ENCODE measurements at regions not wholly inside any gene's neighbourhood (a gene's known extent, or its start where the extent isn't known, plus 50 kb on each side); places are given as distances from the start of the nearest gene placed in this dataset.

- no peak for TF ChIP-seq POLR2A (IDR thresholded peaks at IDR 0.05)
- TF ChIP-seq, protein P1, sequence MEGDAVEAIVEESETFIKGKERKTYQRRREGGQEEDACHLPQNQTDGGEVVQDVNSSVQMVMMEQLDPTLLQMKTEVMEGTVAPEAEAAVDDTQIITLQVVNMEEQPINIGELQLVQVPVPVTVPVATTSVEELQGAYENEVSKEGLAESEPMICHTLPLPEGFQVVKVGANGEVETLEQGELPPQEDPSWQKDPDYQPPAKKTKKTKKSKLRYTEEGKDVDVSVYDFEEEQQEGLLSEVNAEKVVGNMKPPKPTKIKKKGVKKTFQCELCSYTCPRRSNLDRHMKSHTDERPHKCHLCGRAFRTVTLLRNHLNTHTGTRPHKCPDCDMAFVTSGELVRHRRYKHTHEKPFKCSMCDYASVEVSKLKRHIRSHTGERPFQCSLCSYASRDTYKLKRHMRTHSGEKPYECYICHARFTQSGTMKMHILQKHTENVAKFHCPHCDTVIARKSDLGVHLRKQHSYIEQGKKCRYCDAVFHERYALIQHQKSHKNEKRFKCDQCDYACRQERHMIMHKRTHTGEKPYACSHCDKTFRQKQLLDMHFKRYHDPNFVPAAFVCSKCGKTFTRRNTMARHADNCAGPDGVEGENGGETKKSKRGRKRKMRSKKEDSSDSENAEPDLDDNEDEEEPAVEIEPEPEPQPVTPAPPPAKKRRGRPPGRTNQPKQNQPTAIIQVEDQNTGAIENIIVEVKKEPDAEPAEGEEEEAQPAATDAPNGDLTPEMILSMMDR (IDR thresholded peaks at IDR 0.05 in 4 of 5, conservative IDR thresholded peaks at IDR 0.05 in 1 of 5) = no peak
Observed at GRCh38 chr9:7980041-7980440, 180.5 kb upstream of the DMAC1 start.

Data from gastrocnemius medialis (tissue), 4 donors.